ENCODE measurements at regions not wholly inside any gene's neighbourhood (a gene's known extent, or its start where the extent isn't known, plus 50 kb on each side); places are given as distances from the start of the nearest gene placed in this dataset.

- no peak for ATAC-seq
- Histone ChIP-seq H3K27ac (ENCODE audit: low read length) (no peak overlapping the region), H3K27me3 (ENCODE audit: control insufficient read depth, insufficient read depth, low read length) (no peaks in the 10 kb centered on the region), H3K4me3 (ENCODE audit: low read depth in 2 of 2, low read length in 2 of 2) (no peak overlapping the region), H3K9me3 (ENCODE audit: control insufficient read depth, insufficient read depth, low read depth, low read length) (no peaks in the 10 kb centered on the region), H3K36me3 (ENCODE audit: control insufficient read depth, insufficient read depth, low read length) (no peaks in the 10 kb centered on the region), H3K4me1 (ENCODE audit: control insufficient read depth, insufficient read depth, low read length) (no peaks in the 10 kb centered on the region)
- CTCF ChIA-PET: no interaction called here
- BruUV-seq (replicated peaks): no TSS peak
- no peak for DNase-seq (ENCODE audit: low read depth, low spot score)
- intact Hi-C loops (cut with micrococcal nuclease; ENCODE audit: unreplicated experiment) (no loop called here), in situ Hi-C loops (cut with HindIII; ENCODE audit: low pct_unique_long_range_greater_than_20kb, low sequenced_read_pairs) (no loop called here)
- POLR2A ChIA-PET: no interaction called here
- TF ChIP-seq, protein P1, sequence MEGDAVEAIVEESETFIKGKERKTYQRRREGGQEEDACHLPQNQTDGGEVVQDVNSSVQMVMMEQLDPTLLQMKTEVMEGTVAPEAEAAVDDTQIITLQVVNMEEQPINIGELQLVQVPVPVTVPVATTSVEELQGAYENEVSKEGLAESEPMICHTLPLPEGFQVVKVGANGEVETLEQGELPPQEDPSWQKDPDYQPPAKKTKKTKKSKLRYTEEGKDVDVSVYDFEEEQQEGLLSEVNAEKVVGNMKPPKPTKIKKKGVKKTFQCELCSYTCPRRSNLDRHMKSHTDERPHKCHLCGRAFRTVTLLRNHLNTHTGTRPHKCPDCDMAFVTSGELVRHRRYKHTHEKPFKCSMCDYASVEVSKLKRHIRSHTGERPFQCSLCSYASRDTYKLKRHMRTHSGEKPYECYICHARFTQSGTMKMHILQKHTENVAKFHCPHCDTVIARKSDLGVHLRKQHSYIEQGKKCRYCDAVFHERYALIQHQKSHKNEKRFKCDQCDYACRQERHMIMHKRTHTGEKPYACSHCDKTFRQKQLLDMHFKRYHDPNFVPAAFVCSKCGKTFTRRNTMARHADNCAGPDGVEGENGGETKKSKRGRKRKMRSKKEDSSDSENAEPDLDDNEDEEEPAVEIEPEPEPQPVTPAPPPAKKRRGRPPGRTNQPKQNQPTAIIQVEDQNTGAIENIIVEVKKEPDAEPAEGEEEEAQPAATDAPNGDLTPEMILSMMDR (IDR thresholded peaks at IDR 0.05): no peak
- TF ChIP-seq TCF7L2 (IDR thresholded peaks at IDR 0.05; ENCODE audit: low read depth, low read length) (no peak), SIN3A (IDR thresholded peaks at IDR 0.05; ENCODE audit: borderline replicate concordance, insufficient read depth, low read depth, low read length) (no peak)
These were observed 914.1 kb upstream of the NXPH2 start for GRCh38 chr2:139694327-139694726.

DNA sequence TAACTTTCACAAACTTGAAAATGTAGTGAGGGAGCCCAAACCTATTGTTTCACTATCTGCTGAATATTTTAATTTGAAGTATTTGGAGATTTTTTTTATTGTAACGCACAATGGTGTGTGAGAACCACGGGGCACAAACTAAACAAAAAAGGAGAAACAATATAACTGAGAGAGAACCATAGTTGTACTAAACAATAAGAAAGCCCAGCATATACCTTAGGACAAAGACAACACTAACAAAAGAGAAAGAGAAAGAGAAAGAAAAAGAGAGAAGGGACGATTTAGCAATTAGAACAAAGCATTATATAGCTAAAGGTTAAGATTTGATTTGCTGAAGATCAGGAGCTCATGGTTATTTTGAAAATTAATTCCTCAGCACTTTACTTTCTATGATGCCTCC is 906.0 kb upstream of the NXPH2 start:
- BruUV-seq (replicated peaks): no TSS peak
- intact Hi-C loops (cut with micrococcal nuclease; ENCODE audit: unreplicated experiment) (no loop called here), in situ Hi-C loops (cut with HindIII; ENCODE audit: low pct_unique_long_range_greater_than_20kb, low sequenced_read_pairs) (no loop called here)
- Histone ChIP-seq H3K4me1 (ENCODE audit: control insufficient read depth, insufficient read depth, low read length) (no peaks in the 10 kb centered on the region), H3K27ac (ENCODE audit: low read length) (no peak overlapping the region), H3K9me3 (ENCODE audit: control insufficient read depth, insufficient read depth, low read depth, low read length) (no peaks in the 10 kb centered on the region), H3K4me3 (ENCODE audit: low read depth in 2 of 2, low read length in 2 of 2) (no peak overlapping the region), H3K36me3 (ENCODE audit: control insufficient read depth, insufficient read depth, low read length) (no peaks in the 10 kb centered on the region), H3K27me3 (ENCODE audit: control insufficient read depth, insufficient read depth, low read length) (no peaks in the 10 kb centered on the region)
- ChIA-PET POLR2A (no interaction called here), CTCF (no interaction called here)
- no peak for TF ChIP-seq SIN3A (IDR thresholded peaks at IDR 0.05; ENCODE audit: borderline replicate concordance, insufficient read depth, low read depth, low read length)
- TF ChIP-seq, protein P1 (IDR thresholded peaks at IDR 0.05): no peak
- TF ChIP-seq TCF7L2 (IDR thresholded peaks at IDR 0.05; ENCODE audit: low read depth, low read length): no peak
- TF ChIP-seq POLR2AphosphoS5 (IDR thresholded peaks at IDR 0.05; ENCODE audit: low read depth, low read length): no peak
- no peak for TF ChIP-seq REST (IDR thresholded peaks at IDR 0.05; ENCODE audit: insufficient read depth in 1 of 2, low read depth in 2 of 2, low read length in 1 of 2)
- DNase-seq (ENCODE audit: low read depth, low spot score) (no peak), ATAC-seq (no peak)
